ENCODE measurements at regions not wholly inside any gene's neighbourhood (a gene's known extent, or its start where the extent isn't known, plus 50 kb on each side); places are given as distances from the start of the nearest gene placed in this dataset.

GRCh38 chr10:125373546-125373945, 213.2 kb upstream of the CTBP2 start:
- Mint-ChIP-seq H3K4me1 (ENCODE audit: low read depth, unreplicated experiment) (no peaks in the 10 kb centered on the region), H3K27me3 (ENCODE audit: insufficient read depth, unreplicated experiment) (peaks cover 4% of the 10 kb centered on the region), H3K4me3 (ENCODE audit: unreplicated experiment) (no peak overlapping the region), H3K9me3 (ENCODE audit: unreplicated experiment) (no peaks in the 10 kb centered on the region), H3K27ac (ENCODE audit: unreplicated experiment) (no peak overlapping the region), H3K36me3 (ENCODE audit: insufficient read depth, unreplicated experiment) (no peaks in the 10 kb centered on the region)
- H3K4me3 ChIP-seq (ENCODE audit: low read depth, low read length): no peak overlapping the region
- no TSS peak for BruUV-seq (replicated peaks)
- no peaks in the 10 kb centered on the region for H3K9me3 ChIP-seq
- H3K4me1 ChIP-seq: no peaks in the 10 kb centered on the region
- no peaks in the 10 kb centered on the region; the same call in 1 of the 2 replicates for H3K27me3 ChIP-seq (replicated peaks; ENCODE audit: control insufficient read depth, insufficient read depth, low read length)
- no peak for TF ChIP-seq CTCF (IDR thresholded peaks at IDR 0.05; ENCODE audit: insufficient read depth in 1 of 2, low read depth in 1 of 2, low read length in 1 of 2, severe bottlenecking in 1 of 2, unreplicated experiment in 1 of 2)
- DNase-seq: no peak
- H3K36me3 ChIP-seq (ENCODE audit: control insufficient read depth, insufficient read depth, low read length): no peaks in the 10 kb centered on the region
- POLR2A ChIA-PET: no interaction called here
- intact Hi-C loops (cut with micrococcal nuclease; ENCODE audit: unreplicated experiment): no loop called here
- CTCF ChIA-PET: no interaction called here

GRCh38 chr10:125370578-125370977, 210.2 kb upstream of the CTBP2 start:
- H3K9me3 Mint-ChIP-seq (ENCODE audit: unreplicated experiment): peaks cover 10% of the 10 kb centered on the region
- Histone ChIP-seq H3K4me3 (ENCODE audit: low read depth, low read length) (no peak overlapping the region), H3K27me3 (replicated peaks; ENCODE audit: control insufficient read depth, insufficient read depth, low read length) (no peaks in the 10 kb centered on the region), H3K4me1 (no peaks in the 10 kb centered on the region), H3K36me3 (ENCODE audit: control insufficient read depth, insufficient read depth, low read length) (no peaks in the 10 kb centered on the region), H3K9me3 (peaks cover 8% of the 10 kb centered on the region)
- no TSS peak for BruUV-seq (replicated peaks)
- intact Hi-C loops (cut with micrococcal nuclease; ENCODE audit: unreplicated experiment): no loop called here
- no peaks in the 10 kb centered on the region for H3K4me1 Mint-ChIP-seq (ENCODE audit: low read depth, unreplicated experiment)
- no peak overlapping the region for H3K27ac Mint-ChIP-seq (ENCODE audit: unreplicated experiment)
- H3K27me3 Mint-ChIP-seq (ENCODE audit: insufficient read depth, unreplicated experiment): peaks cover 3% of the 10 kb centered on the region
- no peak for DNase-seq
- no peaks in the 10 kb centered on the region for H3K36me3 Mint-ChIP-seq (ENCODE audit: insufficient read depth, unreplicated experiment)
- CTCF ChIA-PET: no interaction called here
- POLR2A ChIA-PET: no interaction called here
- no peak overlapping the region for H3K4me3 Mint-ChIP-seq (ENCODE audit: unreplicated experiment)
- no peak for TF ChIP-seq CTCF (IDR thresholded peaks at IDR 0.05; ENCODE audit: insufficient read depth in 1 of 2, low read depth in 1 of 2, low read length in 1 of 2, severe bottlenecking in 1 of 2, unreplicated experiment in 1 of 2)

GRCh38 chr10:125369382-125370326, 209.3 kb upstream of the CTBP2 start:
- peaks cover 8% of the 10 kb centered on the region for H3K27me3 Mint-ChIP-seq (ENCODE audit: insufficient read depth, unreplicated experiment)
- intact Hi-C loops (cut with micrococcal nuclease; ENCODE audit: unreplicated experiment): no loop called here
- BruUV-seq (replicated peaks): no TSS peak
- DNase-seq: no peak
- Histone ChIP-seq H3K27me3 (replicated peaks; ENCODE audit: control insufficient read depth, insufficient read depth, low read length) (no peaks in the 10 kb centered on the region), H3K9me3 (peaks cover 8% of the 10 kb centered on the region), H3K4me1 (no peaks in the 10 kb centered on the region), H3K4me3 (ENCODE audit: low read depth, low read length) (no peak overlapping the region), H3K36me3 (ENCODE audit: control insufficient read depth, insufficient read depth, low read length) (no peaks in the 10 kb centered on the region)
- no peaks in the 10 kb centered on the region for H3K36me3 Mint-ChIP-seq (ENCODE audit: insufficient read depth, unreplicated experiment)
- peaks cover 19% of the 10 kb centered on the region for H3K9me3 Mint-ChIP-seq (ENCODE audit: unreplicated experiment)
- no peak for TF ChIP-seq CTCF (IDR thresholded peaks at IDR 0.05; ENCODE audit: insufficient read depth in 1 of 2, low read depth in 1 of 2, low read length in 1 of 2, severe bottlenecking in 1 of 2, unreplicated experiment in 1 of 2)
- ChIA-PET CTCF (no interaction called here), POLR2A (no interaction called here)
- H3K4me3 Mint-ChIP-seq (ENCODE audit: unreplicated experiment): no peak overlapping the region
- no peaks in the 10 kb centered on the region for H3K4me1 Mint-ChIP-seq (ENCODE audit: low read depth, unreplicated experiment)
- no peak overlapping the region for H3K27ac Mint-ChIP-seq (ENCODE audit: unreplicated experiment)
